NCI-H2107 (cell line): ENCODE measurements at regions not wholly inside any gene's neighbourhood (a gene's known extent, or its start where the extent isn't known, plus 50 kb on each side); places are given as distances from the start of the nearest gene placed in this dataset.

Experiments
- DNase-seq: peaks from one replicate; lab custom pipeline; 2025; lab: John Stamatoyannopoulos, UW

DNA sequence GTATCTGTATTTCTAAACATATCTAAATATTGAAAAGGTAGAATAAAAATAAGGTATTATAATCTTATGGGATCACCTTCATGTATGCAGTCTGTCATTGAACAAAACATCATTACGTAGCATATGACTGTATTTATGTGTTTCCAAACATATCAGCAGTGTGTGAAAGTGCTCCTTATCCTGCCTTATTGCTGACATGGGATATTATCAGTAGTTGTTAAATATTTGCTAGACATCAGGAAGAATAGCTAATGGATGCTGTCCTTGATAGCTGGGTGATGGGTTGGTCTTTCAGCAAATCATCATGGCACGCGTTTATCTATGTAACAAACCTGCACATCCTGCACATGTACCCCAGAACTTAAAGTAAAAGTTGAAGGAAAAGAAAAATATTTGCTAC is 59.1 kb upstream of the FAM20A start:
- no peak for DNase-seq

DNA sequence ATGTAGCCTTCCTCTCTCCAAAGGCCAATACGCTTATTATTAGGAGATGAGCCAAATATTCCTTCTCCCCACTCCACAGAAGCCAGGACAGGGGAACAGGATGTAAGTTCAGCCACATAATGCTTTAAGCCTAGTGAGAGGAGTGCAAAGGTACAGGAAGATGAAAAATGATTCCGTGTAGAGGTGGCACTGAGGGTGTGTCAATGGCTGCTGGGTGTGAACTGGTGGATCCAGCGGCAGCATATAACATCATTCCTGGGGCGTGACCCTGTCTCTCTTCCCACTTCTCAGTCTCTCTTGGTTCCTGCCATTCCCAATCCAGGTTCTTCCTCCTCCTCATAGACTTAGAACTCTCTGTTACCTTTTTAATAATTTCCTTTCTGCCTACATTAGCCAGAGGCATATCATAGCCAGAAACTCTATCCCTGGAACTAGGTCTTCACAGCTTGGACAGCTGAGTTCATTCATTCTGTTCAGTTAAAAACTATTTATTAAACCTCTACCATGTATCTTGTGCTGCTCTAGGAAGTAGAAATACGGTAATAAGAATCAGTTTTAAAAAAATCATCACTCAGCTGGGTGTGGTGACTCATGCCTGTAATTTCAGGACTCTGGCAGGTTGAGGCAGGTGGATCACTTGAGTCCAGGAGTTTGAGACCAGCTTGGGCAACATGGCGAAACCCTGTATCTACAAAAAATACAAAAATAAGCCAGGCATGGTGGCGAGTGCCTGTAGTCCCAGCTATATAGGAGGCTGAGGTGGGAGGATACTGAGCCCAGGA is 58.0 kb upstream of the FAM20A start:
- DNase-seq, result no peak

GRCh38 chr17:68657576-68657975 is 56.4 kb upstream of the FAM20A start:
- DNase-seq, result no peak

DNA sequence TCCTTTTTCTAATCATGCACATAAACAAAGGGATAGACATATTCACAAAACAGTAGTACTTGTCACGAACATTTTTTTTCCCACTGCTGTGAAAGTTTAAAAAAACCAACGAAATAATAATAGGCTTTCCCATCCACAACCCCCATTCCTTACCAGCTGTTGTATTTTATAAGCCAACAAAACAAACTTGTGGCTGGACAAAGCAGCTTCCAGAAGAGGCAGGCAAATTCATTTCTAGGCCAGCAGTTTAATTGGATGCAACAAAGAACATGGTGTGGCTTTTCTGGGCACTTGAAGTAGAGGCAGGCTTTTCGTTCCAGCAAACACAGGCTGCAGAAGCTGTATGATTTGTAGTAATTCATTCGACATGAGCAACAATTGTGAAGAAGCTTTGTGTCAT is 56.0 kb upstream of the FAM20A start:
- DNase-seq, result no peak

DNA sequence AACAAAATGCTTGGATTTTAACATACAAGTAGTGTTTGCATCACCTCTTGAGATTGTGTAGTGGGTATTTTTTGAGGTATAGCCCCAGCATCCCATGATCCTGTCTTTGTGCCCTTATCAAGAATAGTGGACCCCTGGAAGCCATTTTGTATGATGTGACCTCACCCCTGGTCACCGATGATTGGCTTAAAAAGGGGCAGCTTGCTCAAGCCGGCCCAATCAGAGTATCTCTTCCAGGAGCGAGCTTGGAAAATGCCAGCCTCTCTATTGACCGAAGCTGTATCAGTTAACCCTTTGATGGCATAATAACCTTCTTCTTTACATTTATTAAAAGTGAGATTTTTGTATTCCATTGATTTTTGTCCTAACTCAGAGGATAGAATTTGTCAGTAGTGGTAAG is 55.5 kb upstream of the FAM20A start:
- DNase-seq, result no peak
